ENCODE measurements at regions not wholly inside any gene's neighbourhood (a gene's known extent, or its start where the extent isn't known, plus 50 kb on each side); places are given as distances from the start of the nearest gene placed in this dataset.

GRCh38 chrX:40496728-40497127, 84.0 kb upstream of the ATP6AP2 start:
- TF ChIP-seq CTCF (IDR thresholded peaks at IDR 0.05; ENCODE audit: unreplicated experiment), result no peak
- no peak for DNase-seq
- H3K36me3 Mint-ChIP-seq (ENCODE audit: insufficient read depth, unreplicated experiment), result no peaks in the 10 kb centered on the region
- H3K4me1 Mint-ChIP-seq (ENCODE audit: low read depth, unreplicated experiment), result no peaks in the 10 kb centered on the region
- intact Hi-C loops (cut with micrococcal nuclease; ENCODE audit: unreplicated experiment), result no loop called here
- no TSS peak for BruUV-seq (replicated peaks)
- H3K9me3 Mint-ChIP-seq (ENCODE audit: low read depth, unreplicated experiment), result no peaks in the 10 kb centered on the region
- H3K4me3 Mint-ChIP-seq (ENCODE audit: low read depth, unreplicated experiment), result no peak overlapping the region
- H3K27ac Mint-ChIP-seq (ENCODE audit: unreplicated experiment), result no peak overlapping the region
- CTCF ChIA-PET, result no interaction called here
- peaks cover 55% of the 10 kb centered on the region for H3K27me3 Mint-ChIP-seq (ENCODE audit: unreplicated experiment)

- Mint-ChIP-seq H3K27me3 (ENCODE audit: unreplicated experiment) (peaks cover 44% of the 10 kb centered on the region), H3K36me3 (ENCODE audit: insufficient read depth, unreplicated experiment) (no peaks in the 10 kb centered on the region), H3K27ac (ENCODE audit: unreplicated experiment) (no peak overlapping the region), H3K9me3 (ENCODE audit: low read depth, unreplicated experiment) (no peaks in the 10 kb centered on the region), H3K4me1 (ENCODE audit: low read depth, unreplicated experiment) (no peaks in the 10 kb centered on the region), H3K4me3 (ENCODE audit: low read depth, unreplicated experiment) (no peak overlapping the region)
- intact Hi-C loops (cut with micrococcal nuclease; ENCODE audit: unreplicated experiment), result no loop called here
- TF ChIP-seq CTCF (IDR thresholded peaks at IDR 0.05; ENCODE audit: unreplicated experiment), result no peak
- no TSS peak for BruUV-seq (replicated peaks)
- DNase-seq, result no peak
- CTCF ChIA-PET, result no interaction called here
Observed at GRCh38 chrX:40495659-40496058, 85.1 kb upstream of the ATP6AP2 start.

- peaks cover 44% of the 10 kb centered on the region for H3K27me3 Mint-ChIP-seq (ENCODE audit: unreplicated experiment)
- TF ChIP-seq CTCF (IDR thresholded peaks at IDR 0.05; ENCODE audit: unreplicated experiment), result no peak
- no peak overlapping the region for H3K27ac Mint-ChIP-seq (ENCODE audit: unreplicated experiment)
- no peaks in the 10 kb centered on the region for H3K9me3 Mint-ChIP-seq (ENCODE audit: low read depth, unreplicated experiment)
- no peak overlapping the region for H3K4me3 Mint-ChIP-seq (ENCODE audit: low read depth, unreplicated experiment)
- intact Hi-C loops (cut with micrococcal nuclease; ENCODE audit: unreplicated experiment), result no loop called here
- BruUV-seq (replicated peaks), result no TSS peak
- CTCF ChIA-PET, result no interaction called here
- H3K4me1 Mint-ChIP-seq (ENCODE audit: low read depth, unreplicated experiment), result no peaks in the 10 kb centered on the region
- no peaks in the 10 kb centered on the region for H3K36me3 Mint-ChIP-seq (ENCODE audit: insufficient read depth, unreplicated experiment)
- DNase-seq, result no peak
Observed at GRCh38 chrX:40494005-40494404, 86.8 kb upstream of the ATP6AP2 start.

- intact Hi-C loops (cut with micrococcal nuclease; ENCODE audit: unreplicated experiment), result no loop called here
- no peak for TF ChIP-seq CTCF (IDR thresholded peaks at IDR 0.05; ENCODE audit: unreplicated experiment)
- Mint-ChIP-seq H3K27me3 (ENCODE audit: unreplicated experiment) (peaks cover 33% of the 10 kb centered on the region), H3K4me1 (ENCODE audit: low read depth, unreplicated experiment) (no peaks in the 10 kb centered on the region), H3K36me3 (ENCODE audit: insufficient read depth, unreplicated experiment) (no peaks in the 10 kb centered on the region), H3K27ac (ENCODE audit: unreplicated experiment) (no peak overlapping the region), H3K9me3 (ENCODE audit: low read depth, unreplicated experiment) (no peaks in the 10 kb centered on the region), H3K4me3 (ENCODE audit: low read depth, unreplicated experiment) (no peak overlapping the region)
- CTCF ChIA-PET, result no interaction called here
- no peak for DNase-seq
- no TSS peak for BruUV-seq (replicated peaks)
Observed at GRCh38 chrX:40488296-40488695, 92.5 kb upstream of the ATP6AP2 start.

- Mint-ChIP-seq H3K9me3 (ENCODE audit: low read depth, unreplicated experiment) (no peaks in the 10 kb centered on the region), H3K4me3 (ENCODE audit: low read depth, unreplicated experiment) (no peak overlapping the region), H3K27me3 (ENCODE audit: unreplicated experiment) (peaks cover 33% of the 10 kb centered on the region), H3K4me1 (ENCODE audit: low read depth, unreplicated experiment) (no peaks in the 10 kb centered on the region), H3K27ac (ENCODE audit: unreplicated experiment) (no peak overlapping the region), H3K36me3 (ENCODE audit: insufficient read depth, unreplicated experiment) (no peaks in the 10 kb centered on the region)
- no TSS peak for BruUV-seq (replicated peaks)
- DNase-seq, result no peak
- TF ChIP-seq CTCF (IDR thresholded peaks at IDR 0.05; ENCODE audit: unreplicated experiment), result no peak
- intact Hi-C loops (cut with micrococcal nuclease; ENCODE audit: unreplicated experiment), result no loop called here
- CTCF ChIA-PET, result no interaction called here
Observed at GRCh38 chrX:40485973-40486372, 94.8 kb upstream of the ATP6AP2 start.
